ENCODE measurements at regions not wholly inside any gene's neighbourhood (a gene's known extent, or its start where the extent isn't known, plus 50 kb on each side); places are given as distances from the start of the nearest gene placed in this dataset.

DNA sequence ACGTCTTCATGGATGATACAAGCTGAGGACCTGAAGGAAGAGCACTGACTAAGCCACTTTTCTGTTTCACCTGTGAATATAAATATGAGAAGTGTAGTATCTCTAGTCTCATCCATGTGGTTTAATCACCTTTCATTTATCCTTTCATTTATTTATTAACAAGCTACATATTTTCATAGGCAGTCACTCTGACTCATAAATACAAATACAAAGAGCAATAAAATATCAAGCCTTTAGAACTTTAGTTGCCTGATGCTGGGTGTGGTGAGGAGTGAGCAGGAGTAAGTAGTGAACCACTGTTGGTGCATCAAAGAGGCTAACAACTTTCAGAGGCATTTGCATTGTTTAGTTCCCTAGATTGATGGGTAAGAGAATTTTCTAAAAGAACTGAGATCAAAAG is 269.0 kb upstream of the C1orf87 start:
- no peak overlapping the region for H3K9ac ChIP-seq (ENCODE audit: low read length)
- H3K4me2 ChIP-seq (ENCODE audit: low read length), result no peak overlapping the region
- no peaks in the 10 kb centered on the region for H3K9me3 ChIP-seq (ENCODE audit: insufficient read depth, low read length)
- no peaks in the 10 kb centered on the region for H3K36me3 ChIP-seq (replicated peaks; ENCODE audit: low read depth, low read length)
- no peaks in the 10 kb centered on the region for H3K79me2 ChIP-seq (ENCODE audit: low read length)
- no peaks in the 10 kb centered on the region for H4K20me1 ChIP-seq (ENCODE audit: insufficient read depth, low read length)
- no peaks in the 10 kb centered on the region for H3K4me1 ChIP-seq (ENCODE audit: low read length)
- no peak overlapping the region for H3K27ac ChIP-seq (ENCODE audit: low read length)
- H3K4me3 ChIP-seq (ENCODE audit: low read length), result no peak overlapping the region
- no peak for TF ChIP-seq EZH2phosphoT487 (IDR thresholded peaks at IDR 0.05; ENCODE audit: low read depth)
- TF ChIP-seq, protein P1, sequence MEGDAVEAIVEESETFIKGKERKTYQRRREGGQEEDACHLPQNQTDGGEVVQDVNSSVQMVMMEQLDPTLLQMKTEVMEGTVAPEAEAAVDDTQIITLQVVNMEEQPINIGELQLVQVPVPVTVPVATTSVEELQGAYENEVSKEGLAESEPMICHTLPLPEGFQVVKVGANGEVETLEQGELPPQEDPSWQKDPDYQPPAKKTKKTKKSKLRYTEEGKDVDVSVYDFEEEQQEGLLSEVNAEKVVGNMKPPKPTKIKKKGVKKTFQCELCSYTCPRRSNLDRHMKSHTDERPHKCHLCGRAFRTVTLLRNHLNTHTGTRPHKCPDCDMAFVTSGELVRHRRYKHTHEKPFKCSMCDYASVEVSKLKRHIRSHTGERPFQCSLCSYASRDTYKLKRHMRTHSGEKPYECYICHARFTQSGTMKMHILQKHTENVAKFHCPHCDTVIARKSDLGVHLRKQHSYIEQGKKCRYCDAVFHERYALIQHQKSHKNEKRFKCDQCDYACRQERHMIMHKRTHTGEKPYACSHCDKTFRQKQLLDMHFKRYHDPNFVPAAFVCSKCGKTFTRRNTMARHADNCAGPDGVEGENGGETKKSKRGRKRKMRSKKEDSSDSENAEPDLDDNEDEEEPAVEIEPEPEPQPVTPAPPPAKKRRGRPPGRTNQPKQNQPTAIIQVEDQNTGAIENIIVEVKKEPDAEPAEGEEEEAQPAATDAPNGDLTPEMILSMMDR (IDR thresholded peaks at IDR 0.05; ENCODE audit: low read depth, low read length), result no peak
- H3K27me3 ChIP-seq (ENCODE audit: low read depth, low read length), result no peaks in the 10 kb centered on the region
- H2AFZ ChIP-seq (ENCODE audit: low read depth, low read length), result no peak overlapping the region

DNA sequence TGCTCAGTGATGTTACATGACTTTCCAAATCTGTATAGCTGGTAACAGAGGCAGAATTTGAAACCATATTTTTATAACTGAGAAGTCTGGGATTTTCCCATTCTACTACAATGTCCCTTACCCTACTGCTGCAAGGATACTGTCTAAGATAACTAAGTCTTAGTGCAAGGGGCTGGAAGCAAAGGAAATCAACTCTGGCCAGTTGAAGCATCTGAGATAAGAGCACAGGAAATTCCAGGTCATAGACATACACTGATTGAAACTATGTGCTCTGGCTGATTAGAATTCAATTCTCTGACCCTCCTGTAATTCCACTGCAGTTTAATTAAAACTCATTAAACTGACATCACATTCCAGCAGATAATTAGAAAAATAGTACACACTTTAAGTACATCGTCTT is 267.7 kb upstream of the C1orf87 start:
- Histone ChIP-seq H3K79me2 (ENCODE audit: low read length) (no peaks in the 10 kb centered on the region), H3K27me3 (ENCODE audit: low read depth, low read length) (no peaks in the 10 kb centered on the region), H3K4me1 (ENCODE audit: low read length) (no peaks in the 10 kb centered on the region), H3K9ac (ENCODE audit: low read length) (no peak overlapping the region), H4K20me1 (ENCODE audit: insufficient read depth, low read length) (no peaks in the 10 kb centered on the region), H3K9me3 (ENCODE audit: insufficient read depth, low read length) (no peaks in the 10 kb centered on the region), H2AFZ (ENCODE audit: low read depth, low read length) (no peak overlapping the region), H3K4me3 (ENCODE audit: low read length) (no peak overlapping the region), H3K4me2 (ENCODE audit: low read length) (no peak overlapping the region), H3K27ac (ENCODE audit: low read length) (no peak overlapping the region), H3K36me3 (replicated peaks; ENCODE audit: low read depth, low read length) (no peaks in the 10 kb centered on the region)
- TF ChIP-seq EZH2phosphoT487 (IDR thresholded peaks at IDR 0.05; ENCODE audit: low read depth), result no peak
- TF ChIP-seq, protein P1 (IDR thresholded peaks at IDR 0.05; ENCODE audit: low read depth, low read length), result no peak

DNA sequence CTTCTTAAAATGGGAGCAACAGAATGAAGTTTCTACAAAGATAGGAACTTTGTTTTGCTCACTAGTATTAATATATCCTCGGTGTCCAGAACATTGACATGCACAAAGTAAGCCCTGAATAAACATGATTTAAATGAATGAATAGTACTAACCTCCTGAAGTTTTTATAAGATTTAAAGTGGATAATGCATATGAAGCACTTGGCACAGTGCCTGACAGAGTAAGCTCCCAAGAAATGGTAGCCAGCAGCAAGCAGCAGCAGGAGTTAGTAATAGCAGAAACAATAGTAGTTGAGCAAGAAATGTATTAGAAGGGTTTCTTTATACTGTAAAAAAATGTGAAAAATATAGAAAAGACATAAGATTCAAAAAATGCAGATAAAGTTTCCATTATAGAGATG is 258.1 kb upstream of the C1orf87 start:
- no peaks in the 10 kb centered on the region for H3K36me3 ChIP-seq (replicated peaks; ENCODE audit: low read depth, low read length)
- no peak overlapping the region for H3K27ac ChIP-seq (ENCODE audit: low read length)

DNA sequence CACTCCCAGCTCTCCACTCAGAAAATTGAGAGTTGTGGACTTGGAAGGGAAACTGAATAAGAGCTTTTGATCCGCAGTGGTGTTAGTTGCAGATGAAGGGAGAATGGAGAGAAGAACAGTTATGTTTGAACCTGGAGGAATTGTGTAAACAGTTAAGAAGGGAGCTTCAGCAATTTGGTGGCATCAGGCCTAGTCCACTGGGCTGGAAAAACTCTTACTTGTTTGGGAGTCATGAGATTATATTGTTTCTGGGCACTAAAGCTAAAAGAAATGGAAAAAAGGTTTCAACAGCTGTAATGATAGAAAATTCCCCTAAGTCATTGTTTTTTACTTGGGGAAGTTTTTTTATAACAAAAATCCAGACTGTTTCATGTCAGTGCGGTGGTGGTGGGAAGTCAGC is 256.1 kb upstream of the C1orf87 start:
- H3K27me3 ChIP-seq (ENCODE audit: low read depth, low read length), result no peaks in the 10 kb centered on the region
- H3K79me2 ChIP-seq (ENCODE audit: low read length), result no peaks in the 10 kb centered on the region
- H4K20me1 ChIP-seq (ENCODE audit: insufficient read depth, low read length), result no peaks in the 10 kb centered on the region
- no peaks in the 10 kb centered on the region for H3K9me3 ChIP-seq (ENCODE audit: insufficient read depth, low read length)
- TF ChIP-seq, protein P1 (IDR thresholded peaks at IDR 0.05; ENCODE audit: low read depth, low read length), result no peak
- TF ChIP-seq EZH2phosphoT487 (IDR thresholded peaks at IDR 0.05; ENCODE audit: low read depth), result no peak
- H3K36me3 ChIP-seq (replicated peaks; ENCODE audit: low read depth, low read length), result no peaks in the 10 kb centered on the region
- H3K4me3 ChIP-seq (ENCODE audit: low read length), result no peak overlapping the region
- no peak overlapping the region for H3K9ac ChIP-seq (ENCODE audit: low read length)
- no peak overlapping the region for H3K4me2 ChIP-seq (ENCODE audit: low read length)
- H3K27ac ChIP-seq (ENCODE audit: low read length), result no peak overlapping the region
- H2AFZ ChIP-seq (ENCODE audit: low read depth, low read length), result no peak overlapping the region
- no peaks in the 10 kb centered on the region for H3K4me1 ChIP-seq (ENCODE audit: low read length)

More for the DNA sequence above, 258.1 kb upstream of the C1orf87 start:
- Histone ChIP-seq H3K79me2 (ENCODE audit: low read length) (no peaks in the 10 kb centered on the region), H4K20me1 (ENCODE audit: insufficient read depth, low read length) (no peaks in the 10 kb centered on the region), H3K4me2 (ENCODE audit: low read length) (no peak overlapping the region), H3K4me1 (ENCODE audit: low read length) (no peaks in the 10 kb centered on the region), H2AFZ (ENCODE audit: low read depth, low read length) (no peak overlapping the region), H3K27me3 (ENCODE audit: low read depth, low read length) (no peaks in the 10 kb centered on the region), H3K9ac (ENCODE audit: low read length) (no peak overlapping the region), H3K4me3 (ENCODE audit: low read length) (no peak overlapping the region), H3K9me3 (ENCODE audit: insufficient read depth, low read length) (no peaks in the 10 kb centered on the region)
- TF ChIP-seq, protein P1 (IDR thresholded peaks at IDR 0.05; ENCODE audit: low read depth, low read length), result no peak
- TF ChIP-seq EZH2phosphoT487 (IDR thresholded peaks at IDR 0.05; ENCODE audit: low read depth), result no peak

Data from OCI-LY3 (cell line).